ENCODE measurements at regions not wholly inside any gene's neighbourhood (a gene's known extent, or its start where the extent isn't known, plus 50 kb on each side); places are given as distances from the start of the nearest gene placed in this dataset.

- WGBS (ENCODE audit: insufficient coverage), result 86% methylated on average over 1 of the region's 3 CpGs
- no peak overlapping the region for H3K9ac ChIP-seq (ENCODE audit: insufficient read depth, low read length, poor library complexity, severe bottlenecking)
- no peaks in the 10 kb centered on the region for H4K20me1 ChIP-seq (ENCODE audit: insufficient read depth, low read length)
- Mint-ChIP-seq H3K27ac (no peak overlapping the region), H3K4me3 (no peak overlapping the region), H3K9me3 (peaks cover 0 to 7% (median 2%) of the 10 kb centered on the region in 7 donors), H3K36me3 (no peaks in the 10 kb centered on the region), H3K4me1 (no peaks in the 10 kb centered on the region), H3K27me3 (ENCODE audit: low read depth in 3 of 3) (peaks cover 0 to 5% (median 2%) of the 10 kb centered on the region in 3 donors)
- no peaks in the 10 kb centered on the region for H3K4me1 ChIP-seq (ENCODE audit: control insufficient read depth in 1 of 2, insufficient read depth in 2 of 2, low read length in 2 of 2)
- intact Hi-C loops (cut with micrococcal nuclease), result no loop called here
- TF ChIP-seq, protein P1, sequence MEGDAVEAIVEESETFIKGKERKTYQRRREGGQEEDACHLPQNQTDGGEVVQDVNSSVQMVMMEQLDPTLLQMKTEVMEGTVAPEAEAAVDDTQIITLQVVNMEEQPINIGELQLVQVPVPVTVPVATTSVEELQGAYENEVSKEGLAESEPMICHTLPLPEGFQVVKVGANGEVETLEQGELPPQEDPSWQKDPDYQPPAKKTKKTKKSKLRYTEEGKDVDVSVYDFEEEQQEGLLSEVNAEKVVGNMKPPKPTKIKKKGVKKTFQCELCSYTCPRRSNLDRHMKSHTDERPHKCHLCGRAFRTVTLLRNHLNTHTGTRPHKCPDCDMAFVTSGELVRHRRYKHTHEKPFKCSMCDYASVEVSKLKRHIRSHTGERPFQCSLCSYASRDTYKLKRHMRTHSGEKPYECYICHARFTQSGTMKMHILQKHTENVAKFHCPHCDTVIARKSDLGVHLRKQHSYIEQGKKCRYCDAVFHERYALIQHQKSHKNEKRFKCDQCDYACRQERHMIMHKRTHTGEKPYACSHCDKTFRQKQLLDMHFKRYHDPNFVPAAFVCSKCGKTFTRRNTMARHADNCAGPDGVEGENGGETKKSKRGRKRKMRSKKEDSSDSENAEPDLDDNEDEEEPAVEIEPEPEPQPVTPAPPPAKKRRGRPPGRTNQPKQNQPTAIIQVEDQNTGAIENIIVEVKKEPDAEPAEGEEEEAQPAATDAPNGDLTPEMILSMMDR (IDR thresholded peaks at IDR 0.05), result no peak
- H3K27me3 ChIP-seq (ENCODE audit: control insufficient read depth in 2 of 2, insufficient read depth in 2 of 2, low read length in 2 of 2), result no peaks in the 10 kb centered on the region
- no peak overlapping the region for H3K27ac ChIP-seq (ENCODE audit: low read depth in 1 of 2, low read length in 2 of 2)
- no peaks in the 10 kb centered on the region for H3K9me3 ChIP-seq (replicated peaks in 1 of 2; ENCODE audit: control insufficient read depth in 1 of 2, insufficient read depth in 1 of 2, low read length in 2 of 2)
- no peak overlapping the region for H3K4me2 ChIP-seq (replicated peaks; ENCODE audit: extremely low read depth, low read length, poor library complexity, severe bottlenecking)
- H3K79me2 ChIP-seq (ENCODE audit: insufficient read depth, low read length), result no peaks in the 10 kb centered on the region
- no peak overlapping the region for H3K4me3 ChIP-seq (replicated peaks in 1 of 3; ENCODE audit: low read depth in 2 of 3, low read length in 3 of 3)
- no peaks in the 10 kb centered on the region for H3K36me3 ChIP-seq (replicated peaks in 1 of 2; ENCODE audit: control insufficient read depth in 1 of 2, insufficient read depth in 2 of 2, low read length in 2 of 2)
- no peak for DNase-seq
- H2AFZ ChIP-seq (ENCODE audit: insufficient read depth, low read depth, low read length, poor library complexity, severe bottlenecking), result no peak overlapping the region
Observed at GRCh38 chr14:85247071-85247470, 282.9 kb upstream of the FLRT2 start.

GRCh38 chr14:85248881-85249635, 280.9 kb upstream of the FLRT2 start:
- Histone ChIP-seq H3K79me2 (ENCODE audit: insufficient read depth, low read length) (no peaks in the 10 kb centered on the region), H3K9me3 (replicated peaks in 1 of 2; ENCODE audit: control insufficient read depth in 1 of 2, insufficient read depth in 1 of 2, low read length in 2 of 2) (no peaks in the 10 kb centered on the region), H3K4me2 (replicated peaks; ENCODE audit: extremely low read depth, low read length, poor library complexity, severe bottlenecking) (no peak overlapping the region), H2AFZ (ENCODE audit: insufficient read depth, low read depth, low read length, poor library complexity, severe bottlenecking) (no peak overlapping the region), H3K9ac (ENCODE audit: insufficient read depth, low read length, poor library complexity, severe bottlenecking) (no peak overlapping the region), H4K20me1 (ENCODE audit: insufficient read depth, low read length) (no peaks in the 10 kb centered on the region), H3K4me1 (ENCODE audit: control insufficient read depth in 1 of 2, insufficient read depth in 2 of 2, low read length in 2 of 2) (no peaks in the 10 kb centered on the region), H3K27me3 (ENCODE audit: control insufficient read depth in 2 of 2, insufficient read depth in 2 of 2, low read length in 2 of 2) (no peaks in the 10 kb centered on the region), H3K36me3 (replicated peaks in 1 of 2; ENCODE audit: control insufficient read depth in 1 of 2, insufficient read depth in 2 of 2, low read length in 2 of 2) (no peaks in the 10 kb centered on the region), H3K27ac (ENCODE audit: low read depth in 1 of 2, low read length in 2 of 2) (no peak overlapping the region), H3K4me3 (replicated peaks in 1 of 3; ENCODE audit: low read depth in 2 of 3, low read length in 3 of 3) (no peak overlapping the region)
- H3K27me3 Mint-ChIP-seq (ENCODE audit: low read depth in 3 of 3), result peaks cover 0 to 3% (median 2%) of the 10 kb centered on the region in 3 donors
- no peak for DNase-seq
- H3K36me3 Mint-ChIP-seq, result no peaks in the 10 kb centered on the region
- no peak overlapping the region for H3K27ac Mint-ChIP-seq
- no peaks in the 10 kb centered on the region for H3K4me1 Mint-ChIP-seq
- intact Hi-C loops (cut with micrococcal nuclease), result no loop called here
- H3K9me3 Mint-ChIP-seq, result peaks cover 0 to 10% (median 4%) of the 10 kb centered on the region in 7 donors
- H3K4me3 Mint-ChIP-seq, result no peak overlapping the region
- 95% methylated on average over 2 of the region's 4 CpGs for WGBS (ENCODE audit: insufficient coverage)
- TF ChIP-seq, protein P1 (IDR thresholded peaks at IDR 0.05), result no peak

Data from CD14-positive monocyte (primary cell).